ENCODE measurements at regions not wholly inside any gene's neighbourhood (a gene's known extent, or its start where the extent isn't known, plus 50 kb on each side); places are given as distances from the start of the nearest gene placed in this dataset.
"Not testable (repeated sequence)": the region's sequence is repeated elsewhere in the genome, so short reads cannot be mapped to it uniquely, and the experiment has no call there.

- H3K79me2 ChIP-seq (ENCODE audit: low read depth); H3F3A ChIP-seq (ENCODE audit: low read depth); H3K4me1 Mint-ChIP-seq; H3K9me3 Mint-ChIP-seq; H3K4me1 ChIP-seq; H3K36me3 ChIP-seq; H3K27ac Mint-ChIP-seq; H2AFZ ChIP-seq (replicated peaks); H3K27ac ChIP-seq; H3K27me3 Mint-ChIP-seq (ENCODE audit: insufficient read depth, low read depth); H3K9me3 ChIP-seq (ENCODE audit: low read depth); H3K4me2 ChIP-seq; H4K20me1 ChIP-seq (ENCODE audit: low read depth); H3K4me3 ChIP-seq; H3K9ac ChIP-seq; DNase-seq (ENCODE audit: low spot score); H3K36me3 Mint-ChIP-seq; H3K4me3 Mint-ChIP-seq; H3K27me3 ChIP-seq: not testable (repeated sequence)
Measured at GRCh38 chr16:21533474-21533873, 65.9 kb upstream of the METTL9 start.

GRCh38 chr16:21534561-21534960, 64.8 kb upstream of the METTL9 start:
- not testable (repeated sequence) for H3F3A ChIP-seq (ENCODE audit: low read depth); H3K4me2 ChIP-seq; H3K9ac ChIP-seq; H3K4me3 ChIP-seq; H3K4me3 Mint-ChIP-seq; H2AFZ ChIP-seq (replicated peaks); H3K4me1 ChIP-seq; H3K4me1 Mint-ChIP-seq; H3K36me3 Mint-ChIP-seq; H3K79me2 ChIP-seq (ENCODE audit: low read depth); H3K27me3 Mint-ChIP-seq (ENCODE audit: insufficient read depth, low read depth); DNase-seq (ENCODE audit: low spot score); H3K27ac ChIP-seq; H3K36me3 ChIP-seq; H3K27ac Mint-ChIP-seq; H4K20me1 ChIP-seq (ENCODE audit: low read depth); H3K9me3 ChIP-seq (ENCODE audit: low read depth); H3K27me3 ChIP-seq; H3K9me3 Mint-ChIP-seq
- TF ChIP-seq CTCF (IDR thresholded peaks at IDR 0.05) = peak; percentile 48

- H3K4me3 ChIP-seq; H2AFZ ChIP-seq (replicated peaks); H3K9me3 ChIP-seq (ENCODE audit: low read depth); H3K9me3 Mint-ChIP-seq; DNase-seq (ENCODE audit: low spot score); H3K27ac Mint-ChIP-seq; H3F3A ChIP-seq (ENCODE audit: low read depth); H3K9ac ChIP-seq; H3K27me3 Mint-ChIP-seq (ENCODE audit: insufficient read depth, low read depth); H3K4me1 Mint-ChIP-seq; H3K36me3 ChIP-seq; H3K79me2 ChIP-seq (ENCODE audit: low read depth); H3K27me3 ChIP-seq; H4K20me1 ChIP-seq (ENCODE audit: low read depth); H3K27ac ChIP-seq; H3K4me3 Mint-ChIP-seq; H3K4me2 ChIP-seq; H3K4me1 ChIP-seq; H3K36me3 Mint-ChIP-seq: not testable (repeated sequence)
Measured at GRCh38 chr16:21535201-21535600, 64.2 kb upstream of the METTL9 start.

- H3K4me3 Mint-ChIP-seq; H3K27me3 ChIP-seq; H3K27ac Mint-ChIP-seq; H3K4me3 ChIP-seq; H3K4me1 ChIP-seq; H3K79me2 ChIP-seq (ENCODE audit: low read depth); H4K20me1 ChIP-seq (ENCODE audit: low read depth); H3F3A ChIP-seq (ENCODE audit: low read depth); H3K4me2 ChIP-seq; H3K36me3 ChIP-seq; H2AFZ ChIP-seq (replicated peaks); H3K4me1 Mint-ChIP-seq; H3K27me3 Mint-ChIP-seq (ENCODE audit: insufficient read depth, low read depth); H3K36me3 Mint-ChIP-seq; H3K27ac ChIP-seq; DNase-seq (ENCODE audit: low spot score); H3K9ac ChIP-seq; H3K9me3 Mint-ChIP-seq; H3K9me3 ChIP-seq (ENCODE audit: low read depth): not testable (repeated sequence)
Measured at GRCh38 chr16:21536740-21537139, 62.6 kb upstream of the METTL9 start.

GRCh38 chr16:21537598-21537997, 61.8 kb upstream of the METTL9 start:
- H3K36me3 ChIP-seq; H3K4me3 ChIP-seq; DNase-seq (ENCODE audit: low spot score); H4K20me1 ChIP-seq (ENCODE audit: low read depth); H3K9me3 Mint-ChIP-seq; H3K9ac ChIP-seq; H3K4me1 Mint-ChIP-seq; H3K4me1 ChIP-seq; H3K9me3 ChIP-seq (ENCODE audit: low read depth); H3F3A ChIP-seq (ENCODE audit: low read depth); H2AFZ ChIP-seq (replicated peaks); H3K4me2 ChIP-seq; H3K79me2 ChIP-seq (ENCODE audit: low read depth); H3K27me3 ChIP-seq; H3K27ac Mint-ChIP-seq; H3K36me3 Mint-ChIP-seq; H3K4me3 Mint-ChIP-seq; H3K27ac ChIP-seq: not testable (repeated sequence)
- H3K27me3 Mint-ChIP-seq (ENCODE audit: insufficient read depth, low read depth) = peaks cover 11% of the 10 kb centered on the region

GRCh38 chr16:21539107-21539618, 60.2 kb upstream of the METTL9 start:
- H3K4me3 ChIP-seq; H4K20me1 ChIP-seq (ENCODE audit: low read depth); H3K4me3 Mint-ChIP-seq; DNase-seq (ENCODE audit: low spot score); H3K27ac Mint-ChIP-seq; H3K4me2 ChIP-seq; H3K27me3 ChIP-seq; H3K4me1 ChIP-seq; H3K9ac ChIP-seq; H3K9me3 ChIP-seq (ENCODE audit: low read depth); H3K36me3 ChIP-seq; H2AFZ ChIP-seq (replicated peaks); H3K27ac ChIP-seq; H3K9me3 Mint-ChIP-seq; H3K36me3 Mint-ChIP-seq; H3K79me2 ChIP-seq (ENCODE audit: low read depth); H3K4me1 Mint-ChIP-seq; H3F3A ChIP-seq (ENCODE audit: low read depth): not testable (repeated sequence)
- H3K27me3 Mint-ChIP-seq (ENCODE audit: insufficient read depth, low read depth) = peaks cover 11% of the 10 kb centered on the region

- not testable (repeated sequence) for H3K79me2 ChIP-seq (ENCODE audit: low read depth); H3K9me3 ChIP-seq (ENCODE audit: low read depth); H3K9ac ChIP-seq; H3K9me3 Mint-ChIP-seq; H3K36me3 ChIP-seq; H3K4me3 ChIP-seq; H3K27ac ChIP-seq; H3K27me3 ChIP-seq; H3F3A ChIP-seq (ENCODE audit: low read depth); H3K4me1 Mint-ChIP-seq; DNase-seq (ENCODE audit: low spot score); H3K4me2 ChIP-seq; H3K27ac Mint-ChIP-seq; H4K20me1 ChIP-seq (ENCODE audit: low read depth); H3K36me3 Mint-ChIP-seq; H2AFZ ChIP-seq (replicated peaks); H3K4me3 Mint-ChIP-seq; H3K4me1 ChIP-seq
- peaks cover 11% of the 10 kb centered on the region for H3K27me3 Mint-ChIP-seq (ENCODE audit: insufficient read depth, low read depth)
Measured at GRCh38 chr16:21540770-21541433, 58.5 kb upstream of the METTL9 start.

- H4K20me1 ChIP-seq (ENCODE audit: low read depth); H3K9me3 ChIP-seq (ENCODE audit: low read depth); H3K79me2 ChIP-seq (ENCODE audit: low read depth); DNase-seq (ENCODE audit: low spot score); H3K4me3 ChIP-seq; H3K36me3 ChIP-seq; H3K27me3 ChIP-seq; H3K9me3 Mint-ChIP-seq; H3F3A ChIP-seq (ENCODE audit: low read depth); H3K36me3 Mint-ChIP-seq; H3K27ac ChIP-seq; H3K9ac ChIP-seq; H3K4me2 ChIP-seq; H3K4me3 Mint-ChIP-seq; H3K27ac Mint-ChIP-seq; H3K4me1 Mint-ChIP-seq; H2AFZ ChIP-seq (replicated peaks); H3K4me1 ChIP-seq: not testable (repeated sequence)
- H3K27me3 Mint-ChIP-seq (ENCODE audit: insufficient read depth, low read depth) = peaks cover 11% of the 10 kb centered on the region
Measured at GRCh38 chr16:21541611-21542051, 57.7 kb upstream of the METTL9 start.
